ENCODE measurements at regions not wholly inside any gene's neighbourhood (a gene's known extent, or its start where the extent isn't known, plus 50 kb on each side); places are given as distances from the start of the nearest gene placed in this dataset.

GRCh38 chr6:82095091-82095490 is 152.5 kb downstream of the IBTK start:
- Histone ChIP-seq H3K27ac (ENCODE audit: low read length) (peak overlapping the region; percentile 55), H3K4me1 (ENCODE audit: low read length) (peaks cover 11% of the 10 kb centered on the region), H3K27me3 (ENCODE audit: low read depth, low read length) (no peaks in the 10 kb centered on the region), H2AFZ (ENCODE audit: low read depth, low read length) (peak overlapping the region; percentile 87), H3K9ac (ENCODE audit: low read length) (no peak overlapping the region), H3K79me2 (ENCODE audit: low read length) (no peaks in the 10 kb centered on the region), H3K9me3 (ENCODE audit: insufficient read depth, low read length) (peaks cover 15% of the 10 kb centered on the region; the same call in 1 of the 2 replicates), H4K20me1 (ENCODE audit: insufficient read depth, low read length) (no peaks in the 10 kb centered on the region), H3K4me3 (ENCODE audit: low read length) (peak overlapping the region; percentile 20; the same call in 1 of the 2 replicates), H3K4me2 (ENCODE audit: low read length) (peak overlapping the region; percentile 22), H3K36me3 (replicated peaks; ENCODE audit: low read depth, low read length) (peaks cover 18% of the 10 kb centered on the region)
- TF ChIP-seq CTCF (IDR thresholded peaks at IDR 0.05; ENCODE audit: low read depth, low read length) (peak; percentile 21), EZH2phosphoT487 (IDR thresholded peaks at IDR 0.05; ENCODE audit: low read depth) (no peak)

GRCh38 chr6:82094166-82094806 is 153.3 kb downstream of the IBTK start:
- H3K4me3 ChIP-seq (ENCODE audit: low read length), result no peak overlapping the region
- no peaks in the 10 kb centered on the region for H3K27me3 ChIP-seq (ENCODE audit: low read depth, low read length)
- peak overlapping the region; percentile 55; the same call in 1 of the 2 replicates for H3K27ac ChIP-seq (ENCODE audit: low read length)
- no peak overlapping the region for H3K9ac ChIP-seq (ENCODE audit: low read length)
- no peak overlapping the region for H2AFZ ChIP-seq (ENCODE audit: low read depth, low read length)
- H3K9me3 ChIP-seq (ENCODE audit: insufficient read depth, low read length), result peaks cover 15% of the 10 kb centered on the region; the same call in 1 of the 2 replicates
- H3K4me1 ChIP-seq (ENCODE audit: low read length), result peaks cover 18% of the 10 kb centered on the region
- no peaks in the 10 kb centered on the region for H4K20me1 ChIP-seq (ENCODE audit: insufficient read depth, low read length)
- H3K4me2 ChIP-seq (ENCODE audit: low read length), result no peak overlapping the region
- no peak for TF ChIP-seq CTCF (IDR thresholded peaks at IDR 0.05; ENCODE audit: low read depth, low read length)
- no peaks in the 10 kb centered on the region for H3K79me2 ChIP-seq (ENCODE audit: low read length)
- H3K36me3 ChIP-seq (replicated peaks; ENCODE audit: low read depth, low read length), result peaks cover 18% of the 10 kb centered on the region

- no peaks in the 10 kb centered on the region for H4K20me1 ChIP-seq (ENCODE audit: insufficient read depth, low read length)
- H3K4me1 ChIP-seq (ENCODE audit: low read length), result peaks cover 17% of the 10 kb centered on the region
- H3K79me2 ChIP-seq (ENCODE audit: low read length), result no peaks in the 10 kb centered on the region
- no peak overlapping the region for H3K4me3 ChIP-seq (ENCODE audit: low read length)
- no peak for TF ChIP-seq EZH2phosphoT487 (IDR thresholded peaks at IDR 0.05; ENCODE audit: low read depth)
- no peak for TF ChIP-seq CTCF (IDR thresholded peaks at IDR 0.05; ENCODE audit: low read depth, low read length)
- H2AFZ ChIP-seq (ENCODE audit: low read depth, low read length), result peak overlapping the region; percentile 73
- H3K27ac ChIP-seq (ENCODE audit: low read length), result no peak overlapping the region; the same call in 1 of the 2 replicates
- 0 out of 2 replicates have a peak overlapping the region, but pooled peaks have one; percentile 1 for H3K4me2 ChIP-seq (ENCODE audit: low read length)
- H3K9me3 ChIP-seq (ENCODE audit: insufficient read depth, low read length), result 0 out of 2 replicates have a peak, but pooled peaks cover 3% of the 10 kb centered on the region
- peaks cover 2% of the 10 kb centered on the region for H3K36me3 ChIP-seq (replicated peaks; ENCODE audit: low read depth, low read length)
- no peaks in the 10 kb centered on the region for H3K27me3 ChIP-seq (ENCODE audit: low read depth, low read length)
- H3K9ac ChIP-seq (ENCODE audit: low read length), result no peak overlapping the region
Measured at GRCh38 chr6:82088978-82089771, 158.4 kb downstream of the IBTK start.

- no peak overlapping the region for H3K9ac ChIP-seq (ENCODE audit: low read length)
- H3K36me3 ChIP-seq (replicated peaks; ENCODE audit: low read depth, low read length), result no peaks in the 10 kb centered on the region
- H3K4me2 ChIP-seq (ENCODE audit: low read length), result no peak overlapping the region
- H4K20me1 ChIP-seq (ENCODE audit: insufficient read depth, low read length), result no peaks in the 10 kb centered on the region
- H3K27ac ChIP-seq (ENCODE audit: low read length), result no peak overlapping the region
- no peaks in the 10 kb centered on the region for H3K9me3 ChIP-seq (ENCODE audit: insufficient read depth, low read length)
- TF ChIP-seq EZH2phosphoT487 (IDR thresholded peaks at IDR 0.05; ENCODE audit: low read depth) (no peak), CTCF (IDR thresholded peaks at IDR 0.05; ENCODE audit: low read depth, low read length) (no peak)
- no peak overlapping the region for H3K4me3 ChIP-seq (ENCODE audit: low read length)
- peak overlapping the region; percentile 64; the same call in 1 of the 2 replicates for H2AFZ ChIP-seq (ENCODE audit: low read depth, low read length)
- no peaks in the 10 kb centered on the region for H3K27me3 ChIP-seq (ENCODE audit: low read depth, low read length)
- H3K4me1 ChIP-seq (ENCODE audit: low read length), result peaks cover 17% of the 10 kb centered on the region
- no peaks in the 10 kb centered on the region for H3K79me2 ChIP-seq (ENCODE audit: low read length)
Measured at GRCh38 chr6:82086944-82087343, 160.6 kb downstream of the IBTK start.
